GM12865 (cell line): ENCODE measurements at regions not wholly inside any gene's neighbourhood (a gene's known extent, or its start where the extent isn't known, plus 50 kb on each side); places are given as distances from the start of the nearest gene placed in this dataset.
A peak's percentile ranks its signal among the peaks of the same experiment; 100 is the strongest.
"Not testable (repeated sequence)": the region's sequence is repeated elsewhere in the genome, so short reads cannot be mapped to it uniquely, and the experiment has no call there.

Source experiments
- DNase-seq: peaks from one replicate; pipeline ENCODE4 v3.0.0; 2010; ENCODE audit warnings: low read depth
- H3K4me3 ChIP-seq: 2 replicates; pipeline ENCODE4 v1.5.1; 2011; ENCODE audit warnings: mild to moderate bottlenecking, low read depth, low read length, control low read depth

GRCh38 chr21:5064581-5065142 is 5456.7 kb upstream of the TPTE start:
- H3K4me3 ChIP-seq: not testable (repeated sequence)

DNA sequence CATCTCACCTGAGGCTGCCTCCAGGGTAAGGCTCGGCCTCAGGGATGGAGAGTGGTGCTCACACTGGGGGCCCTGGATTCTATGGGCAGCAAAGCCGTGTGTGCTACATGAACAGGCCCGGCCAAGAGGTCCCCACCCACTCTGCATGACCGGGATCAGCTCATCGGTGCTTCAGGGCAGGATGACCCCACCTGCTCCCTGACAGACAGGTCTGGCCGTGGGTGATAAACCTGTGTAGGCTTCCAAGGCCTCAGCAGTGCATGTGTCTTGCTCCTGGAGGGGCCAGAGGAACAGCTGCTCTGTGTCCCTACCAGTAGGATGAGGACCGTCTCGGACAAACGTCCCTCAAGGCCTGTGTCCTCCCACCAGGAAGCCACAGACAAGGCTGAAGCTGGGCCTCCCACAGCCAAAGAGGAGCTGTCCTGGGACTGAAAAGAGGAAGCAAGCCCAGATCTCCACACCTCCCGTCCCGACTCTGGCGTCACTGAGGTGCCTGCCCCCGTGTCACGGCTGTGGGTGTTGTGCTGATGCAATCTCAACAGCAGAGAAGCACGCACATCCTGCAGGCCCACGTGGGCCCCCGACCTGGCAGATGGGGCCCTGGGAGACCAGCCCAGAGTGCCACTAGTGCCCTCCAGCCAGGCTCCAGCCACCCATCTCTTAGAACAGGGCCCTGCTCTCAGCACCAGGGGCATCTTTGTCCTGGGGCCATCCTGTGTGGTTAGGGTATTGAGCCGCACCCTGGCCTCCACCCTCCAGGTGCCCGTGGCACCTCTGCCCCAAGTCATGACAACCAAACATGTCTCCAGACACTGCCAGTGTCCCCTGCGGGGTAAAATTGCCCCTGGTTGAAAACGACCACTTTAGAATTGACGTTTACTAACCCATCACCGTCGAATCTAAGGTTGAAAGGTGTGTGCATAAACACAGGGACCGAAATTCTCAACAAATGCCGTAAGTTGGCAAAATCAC is 5455.9 kb upstream of the TPTE start:
- peak; percentile 79 for DNase-seq

More at GRCh38 chr21:5064581-5065142, 5456.7 kb upstream of the TPTE start:
- not testable (repeated sequence) for DNase-seq

DNA sequence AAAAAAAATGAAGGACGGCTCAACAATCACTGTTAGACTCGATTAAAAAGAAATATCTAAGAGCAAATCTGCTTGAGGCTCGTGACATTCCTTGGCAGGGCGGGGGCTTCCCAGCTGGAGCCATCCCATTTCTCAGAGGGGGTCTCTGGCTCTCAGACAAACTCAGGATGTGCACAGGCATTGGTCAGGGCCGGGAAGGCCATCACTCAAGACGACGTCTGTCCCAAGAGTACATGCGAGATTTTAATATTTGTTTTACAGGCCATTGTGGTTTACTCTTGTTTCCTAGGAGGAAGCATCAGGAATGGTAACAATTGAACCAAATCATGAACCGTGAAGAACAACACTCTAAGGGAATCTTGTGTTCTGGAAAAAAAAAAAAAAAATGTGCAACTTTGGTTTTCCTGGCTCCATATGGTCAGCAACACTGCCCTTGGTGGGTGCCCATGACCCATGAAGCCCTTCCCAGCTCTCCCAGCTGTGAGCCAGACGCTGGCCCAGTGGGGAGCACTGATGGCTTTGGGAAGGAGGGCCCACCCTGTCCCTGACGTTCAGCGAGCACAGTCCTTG is 5454.6 kb upstream of the TPTE start:
- DNase-seq: not testable (repeated sequence)

More for the DNA sequence above, 5455.9 kb upstream of the TPTE start:
- not testable (repeated sequence) for H3K4me3 ChIP-seq

DNA sequence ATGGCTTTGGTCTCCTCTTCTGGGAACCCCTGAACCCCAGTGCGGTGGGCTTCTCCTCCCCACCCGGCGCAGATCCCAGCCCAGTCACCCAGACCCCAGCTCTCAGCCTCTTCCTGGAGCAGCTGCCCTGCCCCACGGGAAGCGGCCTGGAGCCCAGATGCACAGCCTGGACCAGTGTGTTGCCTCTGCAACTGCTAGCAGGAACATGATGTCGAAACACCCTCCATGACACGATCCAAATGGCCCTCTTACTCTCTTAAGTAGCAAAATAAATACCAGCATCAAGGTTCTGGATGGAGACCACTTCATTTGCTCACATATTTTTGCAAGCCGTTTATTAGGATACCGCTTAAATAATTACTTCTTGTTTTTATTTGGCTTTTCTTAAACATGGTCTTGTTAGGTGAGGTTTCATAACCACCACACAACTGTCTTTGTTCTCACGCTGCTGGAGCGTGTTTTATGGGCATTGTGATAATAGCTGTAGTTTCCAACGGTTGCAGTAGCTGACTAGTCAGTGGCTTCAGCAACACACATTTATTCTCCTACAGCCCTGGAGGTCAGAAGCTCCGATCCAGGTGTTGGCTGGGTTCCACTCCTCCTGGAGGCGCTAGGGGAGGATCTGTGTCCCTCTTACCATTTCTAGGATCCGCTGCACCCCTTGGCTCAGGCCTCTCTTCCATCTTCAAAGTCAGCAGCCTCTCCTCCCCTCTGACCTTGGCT is 5453.9 kb upstream of the TPTE start:
- not testable (repeated sequence) for H3K4me3 ChIP-seq, DNase-seq

More for the DNA sequence above, 5454.6 kb upstream of the TPTE start:
- H3K4me3 ChIP-seq: not testable (repeated sequence)

DNA sequence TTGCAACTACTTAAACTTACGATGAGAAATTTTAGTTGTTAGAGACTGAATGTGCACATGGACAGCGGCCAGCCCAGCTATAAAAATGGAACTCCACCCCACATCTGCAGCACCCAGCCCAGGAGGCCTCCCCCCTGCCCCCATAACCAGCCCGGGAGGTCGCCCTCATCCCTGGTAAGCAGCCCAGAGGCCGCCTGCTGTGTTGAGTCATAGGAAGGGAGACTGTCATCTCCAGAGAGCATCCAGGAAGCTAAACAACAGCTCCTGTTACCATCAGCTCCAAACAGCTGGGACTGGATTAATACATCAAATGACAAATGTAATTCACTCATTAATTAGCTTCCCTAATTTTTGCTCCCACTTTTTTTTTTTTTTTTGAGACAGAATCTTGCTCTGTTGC is 5452.7 kb upstream of the TPTE start:
- H3K4me3 ChIP-seq, DNase-seq: not testable (repeated sequence)

DNA sequence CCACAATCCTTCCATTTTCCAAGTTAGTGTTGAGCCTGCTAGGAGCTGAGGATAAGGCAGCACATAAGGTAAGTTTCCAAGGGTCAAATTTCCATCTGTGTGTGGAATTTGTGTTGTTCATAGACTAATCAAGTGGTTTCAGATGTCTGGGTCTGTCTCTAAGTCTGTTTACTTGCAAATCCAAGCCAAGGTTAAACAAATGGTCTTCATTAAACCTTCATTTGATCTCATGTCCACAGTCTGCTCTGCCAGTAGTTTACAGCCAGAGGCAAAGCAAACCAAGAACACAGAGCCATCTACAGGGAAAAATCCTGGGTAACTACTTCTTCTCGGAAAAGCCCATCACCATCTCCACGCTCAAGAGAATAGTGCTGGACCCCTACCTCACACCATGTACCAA is 5450.2 kb upstream of the TPTE start:
- H3K4me3 ChIP-seq, DNase-seq: not testable (repeated sequence)

DNA sequence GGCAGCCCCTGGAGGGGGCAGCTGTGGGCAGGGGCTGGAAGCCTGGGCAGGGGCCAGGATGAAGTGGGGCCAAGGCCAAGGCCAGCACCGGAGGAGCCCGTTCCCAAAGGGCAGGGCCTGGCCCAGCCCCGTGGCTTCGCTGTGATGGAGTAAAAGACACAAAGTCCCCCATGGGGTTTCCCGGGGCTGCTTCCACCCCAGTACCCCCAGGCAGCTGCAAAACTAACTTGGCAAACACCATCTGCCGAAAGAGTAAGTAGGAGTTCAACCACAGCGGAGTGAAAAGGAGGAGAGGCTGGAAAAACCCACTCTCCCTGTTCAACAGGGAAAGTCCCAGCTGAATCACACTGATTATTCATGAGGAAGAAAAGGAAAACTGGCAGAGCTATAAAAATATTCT is 5444.5 kb upstream of the TPTE start:
- DNase-seq, H3K4me3 ChIP-seq: not testable (repeated sequence)

GRCh38 chr21:5079361-5079760 is 5442.0 kb upstream of the TPTE start:
- not testable (repeated sequence) for H3K4me3 ChIP-seq, DNase-seq

DNA sequence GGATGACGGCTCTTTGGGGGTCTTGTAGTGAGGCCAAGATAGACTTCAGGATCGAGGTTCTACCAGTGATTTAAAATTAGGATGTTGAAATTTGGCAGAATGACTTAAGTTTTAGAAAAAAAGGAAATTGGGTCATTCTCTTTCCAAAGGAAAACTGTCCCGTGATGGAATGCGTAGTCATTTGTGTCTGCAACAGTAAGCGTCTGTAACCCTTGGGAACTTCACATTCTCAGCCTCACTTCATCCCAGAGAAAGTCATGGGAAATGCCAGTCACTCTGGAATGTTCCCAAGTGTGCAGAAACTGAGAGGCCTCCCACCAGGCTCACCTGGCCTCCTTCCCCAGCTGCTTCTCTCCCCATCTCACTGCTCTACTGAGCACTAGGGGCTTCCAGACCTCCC is 5441.4 kb upstream of the TPTE start:
- not testable (repeated sequence) for H3K4me3 ChIP-seq, DNase-seq

DNA sequence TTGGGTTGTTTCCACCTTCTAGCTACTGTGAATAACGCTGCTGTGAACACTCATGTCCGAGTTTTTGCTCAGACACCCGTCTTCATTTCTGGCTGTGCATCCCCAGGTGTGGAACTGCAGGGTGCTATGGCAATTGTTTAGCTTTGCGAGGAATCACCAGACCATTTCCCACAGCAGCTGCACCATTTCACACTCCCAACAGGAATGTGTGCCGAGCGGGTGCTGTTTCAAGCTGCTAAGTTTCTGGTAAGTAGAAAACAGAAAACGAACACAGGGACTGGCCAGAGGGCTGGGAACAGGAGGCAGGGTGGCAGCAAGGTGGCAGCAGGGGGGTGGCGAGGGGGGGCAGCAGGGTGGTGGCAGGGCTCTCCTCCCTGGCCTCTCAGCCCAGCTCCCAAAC is 5437.1 kb upstream of the TPTE start:
- not testable (repeated sequence) for DNase-seq, H3K4me3 ChIP-seq

DNA sequence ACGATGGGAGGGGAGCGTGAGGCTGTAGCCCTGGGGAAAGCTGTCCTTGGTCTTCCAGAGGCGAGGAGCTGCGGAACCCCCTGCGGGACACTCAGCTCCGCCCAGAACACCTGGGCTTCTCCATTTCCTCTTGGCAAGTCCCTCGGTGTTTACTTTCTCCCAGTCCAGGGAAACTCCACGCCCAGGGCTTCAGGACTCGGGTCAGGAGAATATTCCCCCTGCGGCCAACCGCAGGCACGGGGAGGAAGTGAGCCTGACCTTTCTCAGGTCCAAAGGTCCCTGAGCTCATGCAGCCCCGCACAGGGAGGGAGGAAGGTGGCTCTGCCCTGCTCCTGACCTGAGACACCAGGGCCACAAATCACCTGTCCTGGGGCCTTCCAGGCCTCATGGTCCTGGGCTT is 5435.9 kb upstream of the TPTE start:
- DNase-seq: not testable (repeated sequence)

GRCh38 chr21:5086416-5086815 is 5435.0 kb upstream of the TPTE start:
- peak; percentile 2 for DNase-seq
- H3K4me3 ChIP-seq: not testable (repeated sequence)

More for the DNA sequence above, 5435.9 kb upstream of the TPTE start:
- not testable (repeated sequence) for H3K4me3 ChIP-seq

- not testable (repeated sequence) for H3K4me3 ChIP-seq, DNase-seq
Measured at GRCh38 chr21:5088820-5089219, 5432.6 kb upstream of the TPTE start.

DNA sequence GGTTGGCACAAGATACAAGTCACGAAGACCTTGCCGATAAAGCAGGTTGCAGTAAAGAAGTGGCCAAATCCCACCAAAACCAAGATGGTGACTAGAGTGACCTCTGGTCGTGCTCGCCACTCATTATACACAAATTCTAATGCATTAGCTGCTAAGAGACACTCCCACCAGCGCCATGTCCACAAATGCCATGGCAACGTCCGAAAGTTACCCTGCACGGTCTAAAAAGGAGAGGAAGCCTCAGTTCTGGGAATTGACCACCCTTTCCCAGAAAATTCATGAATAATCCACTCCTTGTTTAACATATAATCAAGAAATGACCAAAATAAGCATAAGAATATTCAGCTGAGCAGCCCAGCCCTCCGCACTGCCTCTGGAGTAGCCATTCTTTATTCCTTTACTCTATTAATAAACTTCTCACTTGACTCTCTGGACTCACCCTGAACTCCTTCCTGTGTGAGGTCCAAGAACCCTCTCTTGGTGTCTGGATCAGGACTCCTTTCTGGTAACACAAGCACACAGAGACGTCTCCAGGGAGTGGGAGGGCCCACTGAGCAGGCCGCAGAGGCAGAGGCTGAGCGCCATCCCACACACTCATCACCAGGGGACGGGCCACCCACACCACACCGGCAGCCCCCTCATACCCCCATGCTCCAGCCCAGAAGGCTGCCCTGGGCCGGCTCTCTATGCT is 5431.8 kb upstream of the TPTE start:
- not testable (repeated sequence) for DNase-seq, H3K4me3 ChIP-seq

- DNase-seq, H3K4me3 ChIP-seq: not testable (repeated sequence)
Measured at GRCh38 chr21:5090132-5091079, 5431.0 kb upstream of the TPTE start.

DNA sequence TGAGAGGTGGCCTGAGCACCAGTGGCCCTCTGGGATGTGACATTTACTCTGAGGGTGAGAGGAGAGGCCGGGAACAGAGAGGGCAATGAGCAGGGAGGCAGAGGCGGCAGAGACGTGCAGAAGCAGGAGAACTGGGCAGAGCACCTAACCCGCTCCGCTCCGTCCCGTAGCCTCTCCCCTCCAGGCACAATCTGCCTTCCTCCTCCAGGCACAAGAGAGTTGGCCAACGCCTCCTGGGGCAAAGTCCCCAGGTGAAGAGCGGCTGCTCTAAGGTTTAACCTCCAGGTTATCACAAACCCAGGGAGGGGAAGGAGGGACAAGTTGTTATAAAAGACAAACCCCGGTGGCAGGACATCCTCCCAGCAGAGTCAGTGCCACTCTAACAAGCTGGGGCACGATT is 5430.1 kb upstream of the TPTE start:
- not testable (repeated sequence) for H3K4me3 ChIP-seq, DNase-seq

DNA sequence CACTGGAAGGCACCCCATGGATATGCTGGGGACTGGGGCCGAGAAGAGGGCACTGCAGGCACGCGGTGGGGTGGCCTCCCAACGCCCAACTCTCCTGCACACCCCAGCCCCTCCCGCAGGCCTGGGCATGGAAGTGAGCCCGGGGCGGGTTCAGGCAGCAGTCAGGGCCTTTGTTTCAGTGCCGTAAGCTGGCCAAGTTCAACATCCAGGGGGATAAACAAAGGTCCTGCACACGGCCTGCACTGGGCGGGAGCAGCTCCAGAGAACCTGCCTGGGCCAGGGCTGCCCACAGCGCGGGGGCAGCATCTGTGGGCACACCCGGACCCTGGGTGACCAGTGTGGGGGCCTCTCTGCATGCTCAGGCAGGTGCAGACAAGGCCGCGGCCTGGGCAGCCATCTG is 5425.8 kb upstream of the TPTE start:
- H3K4me3 ChIP-seq, DNase-seq: not testable (repeated sequence)
